HUDEP-2 (cell line): ENCODE measurements at regions not wholly inside any gene's neighbourhood (a gene's known extent, or its start where the extent isn't known, plus 50 kb on each side); places are given as distances from the start of the nearest gene placed in this dataset.

Experiments
- DNase-seq, 76 experiments: peaks; one replicate each; lab custom pipeline; 2025; ENCODE audit not compliant: unreplicated experiment in 76 of 76; lab: John Stamatoyannopoulos, UW

- DNase-seq, result no peak
These were observed 138.3 kb upstream of the PLET1 start for GRCh38 chr11:112398798-112399478.

- no peak for DNase-seq
These were observed 139.9 kb upstream of the PLET1 start for GRCh38 chr11:112400476-112401014.

- DNase-seq, result no peak
These were observed 140.5 kb upstream of the PLET1 start for GRCh38 chr11:112401036-112401769.

GRCh38 chr11:112403432-112403831 lies 142.8 kb upstream of the PLET1 start:
- DNase-seq, result no peak

- no peak for DNase-seq
These were observed 143.5 kb upstream of the PLET1 start for GRCh38 chr11:112404112-112404511.

- no peak for DNase-seq
These were observed 147.9 kb upstream of the PLET1 start for GRCh38 chr11:112408517-112408916.

GRCh38 chr11:112410325-112410724 lies 149.7 kb upstream of the PLET1 start:
- no peak for DNase-seq

GRCh38 chr11:112412383-112412782 lies 151.7 kb upstream of the PLET1 start:
- DNase-seq, result no peak

- no peak for DNase-seq
These were observed 156.7 kb upstream of the PLET1 start for GRCh38 chr11:112417339-112417738.

GRCh38 chr11:112418438-112418837 lies 157.8 kb upstream of the PLET1 start:
- no peak for DNase-seq

GRCh38 chr11:112421879-112422278 lies 161.2 kb upstream of the PLET1 start:
- DNase-seq, result no peak

- no peak for DNase-seq
These were observed 164.5 kb upstream of the PLET1 start for GRCh38 chr11:112425121-112425520.

GRCh38 chr11:112437096-112437495 lies 176.4 kb upstream of the PLET1 start:
- no peak for DNase-seq

- no peak for DNase-seq
These were observed 179.0 kb upstream of the PLET1 start for GRCh38 chr11:112439614-112440013.

GRCh38 chr11:112440518-112440917 lies 179.9 kb upstream of the PLET1 start:
- DNase-seq, result peak in 1 of 76 experiments; percentile 8

GRCh38 chr11:112448168-112448567 lies 187.5 kb upstream of the PLET1 start:
- no peak for DNase-seq

- no peak for DNase-seq
These were observed 188.1 kb upstream of the PLET1 start for GRCh38 chr11:112448806-112449205.

GRCh38 chr11:112451250-112451649 lies 190.6 kb upstream of the PLET1 start:
- no peak for DNase-seq

- peak in 45 of 76 experiments; percentile 1 to 68 (median 27) for DNase-seq
These were observed 193.2 kb upstream of the PLET1 start for GRCh38 chr11:112453601-112454577.

- no peak for DNase-seq
These were observed 194.2 kb upstream of the PLET1 start for GRCh38 chr11:112454841-112455240.

GRCh38 chr11:112455791-112456190 lies 195.1 kb upstream of the PLET1 start:
- DNase-seq, result no peak
